HepG2 (cell line): ENCODE measurements at regions not wholly inside any gene's neighbourhood (a gene's known extent, or its start where the extent isn't known, plus 50 kb on each side); places are given as distances from the start of the nearest gene placed in this dataset.

Source experiments
- ATAC-seq: fragments of 200-7000 bp; cut with Tn5 transposase; 3 replicates; pipeline ENCODE4 v1.9.1; 2020; ENCODE audit warnings: mild to moderate bottlenecking, moderate library complexity
- BruUV-seq: library from RNA; stranded (reverse); fragments of 400-500 nt; replicated peaks from 2 replicates; lab custom pipeline; 2021; lab: Mats Ljungman, UMichigan
- CTCF ChIA-PET: fragments of 300-600 bp; formaldehyde crosslinking; extraction: SDS; loops from one replicate; lab custom pipeline; 2021; ENCODE audit warnings: low total read pairs, inconsistent platforms, low intra/inter-chr PET ratio; lab: Yijun Ruan, JAX
- POLR2A ChIA-PET: fragments of 350-600 bp; sonication (Branson Sonifier 250); formaldehyde crosslinking; loops from one replicate; lab custom pipeline; 2020; ENCODE audit warnings: antibody characterized with exemption, inconsistent platforms; lab: Yijun Ruan, JAX
- DNase-seq: peaks from one replicate; pipeline ENCODE4 v3.0.0-alpha.2; 2015; ENCODE audit warnings: low spot score
- FAIRE-seq: peaks from 3 replicates; lab custom pipeline; 2011; peaks lifted over from hg19 to GRCh38; lab: Jason Lieb, UNC
- H2AFZ ChIP-seq: one replicate; pipeline ENCODE4 v1.6.1; 2011; ENCODE audit warnings: low read length, inconsistent platforms
- H3K27ac ChIP-seq: fragments of 300-600 bp; 3 replicates; pipeline ENCODE4 v1.8.0; 2011; ENCODE audit warnings: mixed run types, mild to moderate bottlenecking, mixed read lengths, low read length, inconsistent platforms; ENCODE audit not compliant: insufficient read depth; ENCODE audit errors: extremely low read length
- H3K27me3 ChIP-seq, 2 experiments: fragments of 200-600 bp in 1 of 2; 2 replicates in 1 of 2; 3 replicates in 1 of 2; pipeline versions ENCODE4 v1.6.0 to v1.8.0; 2011; ENCODE audit warnings: low read length in 2 of 2, mild to moderate bottlenecking in 2 of 2, moderate library complexity in 2 of 2, inconsistent platforms in 1 of 2; ENCODE audit not compliant: insufficient read depth in 2 of 2, control insufficient read depth in 1 of 2
- H3K36me3 ChIP-seq, 2 experiments: fragments of 200-600 bp in 1 of 2; replicated peaks in 1 of 2; 2 replicates in 1 of 2; 3 replicates in 1 of 2; pipeline versions ENCODE4 v1.5.1 to v1.8.0; 2011; ENCODE audit warnings: low read length in 2 of 2, inconsistent platforms in 1 of 2; ENCODE audit not compliant: insufficient read depth in 2 of 2, control insufficient read depth in 1 of 2
- H3K4me1 ChIP-seq: 2 replicates; pipeline ENCODE4 v1.5.1; 2012; ENCODE audit warnings: low read length, inconsistent platforms; ENCODE audit not compliant: insufficient read depth
- H3K4me2 ChIP-seq: 2 replicates; pipeline ENCODE4 v1.6.0; 2011; ENCODE audit warnings: low read depth, low read length, inconsistent platforms
- H3K4me3 ChIP-seq, 3 experiments: fragments of 200-600 bp in 1 of 3; sonication (generic), shearing (Covaris generic) in 1 of 3; replicated peaks in 1 of 3; 2 replicates each; pipeline ENCODE4 v1.5.1; 2011 to 2016; ENCODE audit warnings: low read length in 3 of 3, inconsistent platforms in 2 of 3, low read depth in 2 of 3, mild to moderate bottlenecking in 2 of 3, control low read depth in 1 of 3, mixed read lengths in 1 of 3; ENCODE audit not compliant: insufficient read depth in 1 of 3
- H3K79me2 ChIP-seq: one replicate; pipeline ENCODE4 v1.6.1; 2011; ENCODE audit warnings: low read length, inconsistent platforms; ENCODE audit not compliant: insufficient read depth
- H3K9ac ChIP-seq: 2 replicates; pipeline ENCODE4 v1.6.0; 2011; ENCODE audit warnings: mild to moderate bottlenecking, low read depth, low read length, inconsistent platforms; ENCODE audit not compliant: insufficient read depth
- H3K9me3 ChIP-seq: 2 replicates; pipeline ENCODE4 v1.5.1; 2012; ENCODE audit warnings: mild to moderate bottlenecking, low read length
- H4K20me1 ChIP-seq: 2 replicates; pipeline ENCODE4 v1.6.0; 2011; ENCODE audit warnings: inconsistent platforms, mild to moderate bottlenecking, low read length, moderate library complexity; ENCODE audit not compliant: insufficient read depth
- MAZ ChIP-seq, 2 experiments: sonication (generic) in 1 of 2; formaldehyde crosslinking in 1 of 2; IDR thresholded peaks; 2 replicates each; pipeline versions ENCODE4 v1.5.0 to v1.6.1; 2012 to 2020; ENCODE audit warnings: low read depth in 2 of 2, mild to moderate bottlenecking in 2 of 2, borderline replicate concordance in 1 of 2, improper control_type of control experiment in 1 of 2, low read length in 1 of 2, missing genetic modification reagents in 1 of 2, moderate library complexity in 1 of 2
- MED8 ChIP-seq: sonication (generic); formaldehyde crosslinking; IDR thresholded peaks from 2 replicates; pipeline ENCODE4 v1.8.1; 2023; ENCODE audit warnings: mild to moderate bottlenecking, missing genetic modification reagents; ENCODE audit not compliant: insufficient replicate concordance
- MEIS1 ChIP-seq: sonication (generic); formaldehyde crosslinking; IDR thresholded peaks from 2 replicates; pipeline ENCODE4 v1.9.0; 2021; ENCODE audit warnings: mild to moderate bottlenecking, missing genetic modification reagents, moderate library complexity, borderline replicate concordance
- NFIC ChIP-seq: IDR thresholded peaks from 2 replicates; pipeline ENCODE4 v1.6.1; 2012; ENCODE audit warnings: mild to moderate bottlenecking, low read length, inconsistent platforms
- NR3C1 ChIP-seq: sonication (generic); formaldehyde crosslinking; IDR thresholded peaks from 2 replicates; pipeline ENCODE4 v1.4.0; 2020; ENCODE audit warnings: missing genetic modification reagents
- PTBP1 ChIP-seq: fragments of 200-400 bp; formaldehyde crosslinking; IDR thresholded peaks from 2 replicates; pipeline ENCODE4 v1.6.1; 2018; ENCODE audit warnings: low read length, low read depth; ENCODE audit not compliant: poor library complexity, severe bottlenecking
- RAD21 ChIP-seq: fragments of 450-650 bp; formaldehyde crosslinking; IDR thresholded peaks from 2 replicates; pipeline ENCODE4 v1.5.0; 2020; ENCODE audit warnings: mild to moderate bottlenecking
- SMARCC2 ChIP-seq: fragments of 450-650 bp; IDR thresholded peaks from 2 replicates; pipeline ENCODE4 v1.6.1; 2017; ENCODE audit warnings: antibody characterized with exemption, mild to moderate bottlenecking
- SOX5 ChIP-seq: IDR thresholded peaks from 2 replicates; pipeline ENCODE4 v1.6.1; 2016; ENCODE audit warnings: borderline replicate concordance
- SP4 ChIP-seq: sonication (generic); formaldehyde crosslinking; IDR thresholded peaks from 2 replicates; pipeline ENCODE4 v1.8.1; 2023; ENCODE audit warnings: mild to moderate bottlenecking, missing genetic modification reagents
- ZBTB7A ChIP-seq: sonication (generic); formaldehyde crosslinking; IDR thresholded peaks from 2 replicates; pipeline ENCODE4 v1.8.0; 2022; ENCODE audit warnings: mild to moderate bottlenecking, missing genetic modification reagents
- ZNF263 ChIP-seq: sonication (generic); formaldehyde crosslinking; IDR thresholded peaks from 2 replicates; pipeline ENCODE4 v1.4.0; 2020; ENCODE audit warnings: missing genetic modification reagents
- ZNF3 ChIP-seq: IDR thresholded peaks from 2 replicates; pipeline ENCODE4 v1.7.0; 2017; ENCODE audit warnings: inconsistent platforms
- ZNF34 ChIP-seq: sonication (generic); formaldehyde crosslinking; IDR thresholded peaks from 2 replicates; pipeline ENCODE4 v1.4.0; 2020; ENCODE audit warnings: mild to moderate bottlenecking, missing genetic modification reagents, borderline replicate concordance
- WGBS: methylation state at CpG from one replicate; pipeline ENCODE4 v1.1.6; 2017; ENCODE audit warnings: low lambda C conversion rate; 5-methylcytosine and 5-hydroxymethylcytosine counted together
- in situ Hi-C: cut with HindIII; loops from 2 replicates; pipeline ENCODE4 v1.10.0; 2017; ENCODE audit warnings: low pct_unique_long_range_greater_than_20kb; ENCODE audit not compliant: extremely low pct_ligation_motif_present
- intact Hi-C: fragments of 100-400 bp; cut with micrococcal nuclease; formaldehyde crosslinking; loops from one replicate; pipeline ENCODE4 v1.10.0; 2022; ENCODE audit not compliant: unreplicated experiment
- TF ChIP-seq, protein P1 (sequence below): sonication (generic); formaldehyde crosslinking; IDR thresholded peaks from 2 replicates; pipeline ENCODE4 v1.4.0; 2020; ENCODE audit warnings: mild to moderate bottlenecking, missing genetic modification reagents
- TF ChIP-seq, protein P2 (sequence below): sonication (generic); formaldehyde crosslinking; IDR thresholded peaks from 2 replicates; pipeline ENCODE4 v1.4.0; 2020; ENCODE audit warnings: mild to moderate bottlenecking, missing genetic modification reagents, borderline replicate concordance

DNA sequence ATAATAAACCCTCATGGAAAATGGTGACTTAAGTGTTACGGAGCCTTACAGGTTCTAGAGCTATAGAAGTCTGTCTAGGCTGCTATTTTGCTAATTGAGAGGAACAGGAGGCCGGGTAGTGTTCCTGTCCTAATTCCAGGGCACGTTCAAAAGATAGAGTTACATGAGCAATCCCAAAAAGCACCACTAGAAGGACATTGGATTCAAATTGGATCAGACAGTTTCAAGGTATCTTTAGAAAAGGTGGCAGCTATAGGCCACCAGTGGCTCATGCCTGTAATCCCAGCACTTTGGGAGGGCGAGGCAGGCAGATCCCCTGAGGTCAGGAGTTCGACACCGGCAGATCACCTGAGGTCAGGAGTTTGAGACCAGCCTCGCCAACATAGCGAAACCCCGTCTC lies 458.8 kb downstream of the TMEM232 start:
- DNase-seq, result no peak
- FAIRE-seq, result no peak
- no peaks in the 10 kb centered on the region for H3K79me2 ChIP-seq
- ChIA-PET POLR2A (no interaction called here), CTCF (no interaction called here)
- H4K20me1 ChIP-seq, result no peaks in the 10 kb centered on the region
- in situ Hi-C loops (no loop called here), intact Hi-C loops (no loop called here)
- no peaks in the 10 kb centered on the region for H3K9me3 ChIP-seq
- no peak overlapping the region for H3K4me3 ChIP-seq
- no peak overlapping the region for H3K9ac ChIP-seq
- H3K27me3 ChIP-seq, result no peaks in the 10 kb centered on the region
- H3K36me3 ChIP-seq, result no peaks in the 10 kb centered on the region
- peaks cover 7% of the 10 kb centered on the region; the same call in 1 of the 2 replicates for H3K4me1 ChIP-seq
- no peak overlapping the region for H3K4me2 ChIP-seq
- WGBS, result 54% methylated on average over 9 of the region's 9 CpGs
- H2AFZ ChIP-seq, result no peak overlapping the region
- ATAC-seq, result no peak; the same call in 2 of the 3 replicates
- no peak for TF ChIP-seq NR3C1
- TF ChIP-seq PTBP1, result no peak
- TF ChIP-seq SP4 (CRISPR knock-in tag), result no peak
- TF ChIP-seq MAZ (IDR thresholded peaks at IDR 0.05; ENCODE audit: borderline replicate concordance, low read depth, low read length), result no peak
- TF ChIP-seq MAZ (CRISPR knock-in tag; IDR thresholded peaks at IDR 0.05; ENCODE audit: low read depth), result no peak
- TF ChIP-seq ZNF263 (CRISPR knock-in tag), result no peak
- H3K27ac ChIP-seq, result no peak overlapping the region
- BruUV-seq, result no TSS peak

DNA sequence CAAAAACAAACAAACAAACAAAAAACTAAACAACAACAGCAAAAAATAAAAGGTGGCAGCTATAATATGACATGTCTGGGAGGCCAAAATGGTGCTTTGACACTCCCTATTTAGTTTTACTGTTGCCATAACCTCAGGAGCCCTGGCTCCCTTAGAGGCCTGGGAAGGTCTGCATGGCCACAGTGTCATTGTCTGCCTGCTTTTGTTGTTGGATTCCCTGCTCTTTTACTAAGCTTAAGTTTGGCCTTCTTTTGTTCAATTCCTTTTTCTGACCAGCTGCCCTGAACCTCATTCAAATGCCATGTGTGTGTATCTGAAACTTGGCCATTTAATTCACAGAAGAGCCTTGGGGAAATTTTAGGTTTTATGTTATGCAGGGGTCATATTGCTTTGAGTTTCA lies 458.2 kb downstream of the TMEM232 start:
- intact Hi-C loops, result no loop called here
- CTCF ChIA-PET, result no interaction called here
- no peak for ATAC-seq

More for the DNA sequence above, 458.2 kb downstream of the TMEM232 start:
- H3K4me3 ChIP-seq, result no peak overlapping the region
- no peaks in the 10 kb centered on the region for H3K79me2 ChIP-seq
- H3K9me3 ChIP-seq, result no peaks in the 10 kb centered on the region
- no TSS peak for BruUV-seq
- POLR2A ChIA-PET, result no interaction called here
- H3K4me1 ChIP-seq, result peaks cover 7% of the 10 kb centered on the region; the same call in 1 of the 2 replicates
- no peaks in the 10 kb centered on the region for H4K20me1 ChIP-seq
- FAIRE-seq (no peak), DNase-seq (no peak)
- H3K27me3 ChIP-seq, result no peaks in the 10 kb centered on the region
- no peak overlapping the region for H3K9ac ChIP-seq
- H3K36me3 ChIP-seq, result no peaks in the 10 kb centered on the region
- H3K4me2 ChIP-seq, result no peak overlapping the region
- in situ Hi-C loops, result no loop called here
- TF ChIP-seq, protein P1, sequence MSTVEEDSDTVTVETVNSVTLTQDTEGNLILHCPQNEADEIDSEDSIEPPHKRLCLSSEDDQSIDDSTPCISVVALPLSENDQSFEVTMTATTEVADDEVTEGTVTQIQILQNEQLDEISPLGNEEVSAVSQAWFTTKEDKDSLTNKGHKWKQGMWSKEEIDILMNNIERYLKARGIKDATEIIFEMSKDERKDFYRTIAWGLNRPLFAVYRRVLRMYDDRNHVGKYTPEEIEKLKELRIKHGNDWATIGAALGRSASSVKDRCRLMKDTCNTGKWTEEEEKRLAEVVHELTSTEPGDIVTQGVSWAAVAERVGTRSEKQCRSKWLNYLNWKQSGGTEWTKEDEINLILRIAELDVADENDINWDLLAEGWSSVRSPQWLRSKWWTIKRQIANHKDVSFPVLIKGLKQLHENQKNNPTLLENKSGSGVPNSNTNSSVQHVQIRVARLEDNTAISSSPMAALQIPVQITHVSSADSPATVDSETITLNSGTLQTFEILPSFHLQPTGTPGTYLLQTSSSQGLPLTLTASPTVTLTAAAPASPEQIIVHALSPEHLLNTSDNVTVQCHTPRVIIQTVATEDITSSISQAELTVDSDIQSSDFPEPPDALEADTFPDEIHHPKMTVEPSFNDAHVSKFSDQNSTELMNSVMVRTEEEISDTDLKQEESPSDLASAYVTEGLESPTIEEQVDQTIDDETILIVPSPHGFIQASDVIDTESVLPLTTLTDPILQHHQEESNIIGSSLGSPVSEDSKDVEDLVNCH (CRISPR knock-in tag), result no peak
- TF ChIP-seq ZBTB7A (no peak), RAD21 (no peak), NFIC (no peak), MED8 (CRISPR knock-in tag) (no peak), ZNF34 (no peak), MEIS1 (CRISPR knock-in tag) (no peak), SMARCC2 (no peak), ZNF3 (CRISPR knock-in tag) (no peak), SOX5 (CRISPR knock-in tag) (no peak)
- TF ChIP-seq, protein P2, sequence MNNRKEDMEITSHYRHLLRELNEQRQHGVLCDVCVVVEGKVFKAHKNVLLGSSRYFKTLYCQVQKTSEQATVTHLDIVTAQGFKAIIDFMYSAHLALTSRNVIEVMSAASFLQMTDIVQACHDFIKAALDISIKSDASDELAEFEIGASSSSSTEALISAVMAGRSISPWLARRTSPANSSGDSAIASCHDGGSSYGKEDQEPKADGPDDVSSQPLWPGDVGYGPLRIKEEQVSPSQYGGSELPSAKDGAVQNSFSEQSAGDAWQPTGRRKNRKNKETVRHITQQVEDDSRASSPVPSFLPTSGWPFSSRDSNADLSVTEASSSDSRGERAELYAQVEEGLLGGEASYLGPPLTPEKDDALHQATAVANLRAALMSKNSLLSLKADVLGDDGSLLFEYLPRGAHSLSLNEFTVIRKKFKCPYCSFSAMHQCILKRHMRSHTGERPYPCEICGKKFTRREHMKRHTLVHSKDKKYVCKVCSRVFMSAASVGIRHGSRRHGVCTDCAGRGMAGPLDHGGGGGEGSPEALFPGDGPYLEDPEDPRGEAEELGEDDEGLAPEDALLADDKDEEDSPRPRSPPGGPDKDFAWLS, result no peak
- no peak overlapping the region for H3K27ac ChIP-seq
- no peak overlapping the region for H2AFZ ChIP-seq
